H9 (cell line): ENCODE measurements at regions not wholly inside any gene's neighbourhood (a gene's known extent, or its start where the extent isn't known, plus 50 kb on each side); places are given as distances from the start of the nearest gene placed in this dataset.

Experiments
- DNase-seq: peaks from one replicate; pipeline ENCODE4 v3.0.0-alpha.2; 2017
- H2AFZ ChIP-seq: one replicate; pipeline ENCODE4 v1.6.1; 2013; ENCODE audit warnings: mild to moderate bottlenecking, low read length, control low read depth, moderate library complexity
- H2AK5ac ChIP-seq: 2 replicates; pipeline ENCODE4 v1.6.1; 2013; ENCODE audit warnings: low read length, control low read depth, mixed read lengths; ENCODE audit not compliant: insufficient read length
- H2BK120ac ChIP-seq: one replicate; pipeline ENCODE4 v1.6.1; 2013; ENCODE audit warnings: low read depth, mild to moderate bottlenecking, low read length, control low read depth, inconsistent platforms; ENCODE audit not compliant: poor library complexity, severe bottlenecking
- H2BK12ac ChIP-seq: 2 replicates; pipeline ENCODE4 v1.6.1; 2013; ENCODE audit warnings: low read length, control low read depth, mixed read lengths, low read depth; ENCODE audit not compliant: insufficient read length
- H2BK15ac ChIP-seq: 2 replicates; pipeline ENCODE4 v1.6.1; 2013; ENCODE audit warnings: low read depth, low read length, control low read depth
- H2BK20ac ChIP-seq: one replicate; pipeline ENCODE4 v1.6.1; 2013; ENCODE audit warnings: low read depth, mild to moderate bottlenecking, low read length, control low read depth, inconsistent platforms; ENCODE audit not compliant: poor library complexity, severe bottlenecking
- H2BK5ac ChIP-seq: 2 replicates; pipeline ENCODE4 v1.6.1; 2013; ENCODE audit warnings: low read length, control low read depth, mixed read lengths; ENCODE audit not compliant: insufficient read length
- H3K14ac ChIP-seq: 2 replicates; pipeline ENCODE4 v1.6.1; 2013; ENCODE audit warnings: low read length, control low read depth; ENCODE audit not compliant: insufficient read depth
- H3K18ac ChIP-seq: 2 replicates; pipeline ENCODE4 v1.6.1; 2013; ENCODE audit warnings: low read depth, mild to moderate bottlenecking, mixed read lengths, low read length, control low read depth; ENCODE audit not compliant: insufficient read length
- H3K23ac ChIP-seq: 2 replicates; pipeline ENCODE4 v1.6.1; 2013; ENCODE audit warnings: low read length, control low read depth, mixed read lengths, low read depth; ENCODE audit not compliant: insufficient read length
- H3K23me2 ChIP-seq: 2 replicates; pipeline ENCODE4 v1.6.1; 2013; ENCODE audit warnings: low read depth, mild to moderate bottlenecking, mixed read lengths, low read length, control low read depth; ENCODE audit not compliant: insufficient read length, poor library complexity, severe bottlenecking
- H3K27ac ChIP-seq: 2 replicates; pipeline ENCODE4 v1.5.1; 2013; ENCODE audit warnings: low read length, control low read depth, mixed read lengths, low read depth; ENCODE audit not compliant: insufficient read length
- H3K27me3 ChIP-seq: 2 replicates; pipeline ENCODE4 v1.6.1; 2013; ENCODE audit warnings: low read length, control low read depth, inconsistent platforms; ENCODE audit not compliant: insufficient read depth
- H3K4ac ChIP-seq: 2 replicates; pipeline ENCODE4 v1.6.1; 2013; ENCODE audit warnings: low read depth, mild to moderate bottlenecking, control low read depth, inconsistent platforms, low read length, moderate library complexity
- H3K4me1 ChIP-seq: 2 replicates; pipeline ENCODE4 v1.6.1; 2013; ENCODE audit warnings: low read length, control low read depth, inconsistent platforms; ENCODE audit not compliant: insufficient read depth
- H3K4me2 ChIP-seq: 2 replicates; pipeline ENCODE4 v1.6.1; 2013; ENCODE audit warnings: low read length, control low read depth, mixed read lengths; ENCODE audit not compliant: insufficient read length, insufficient read depth
- H3K56ac ChIP-seq: 2 replicates; pipeline ENCODE4 v1.6.1; 2013; ENCODE audit warnings: low read depth, mild to moderate bottlenecking, mixed read lengths, low read length, control low read depth; ENCODE audit not compliant: insufficient read length
- H3K79me1 ChIP-seq: 2 replicates; pipeline ENCODE4 v1.6.1; 2013; ENCODE audit warnings: low read depth, mild to moderate bottlenecking, moderate library complexity, low read length, control low read depth, inconsistent platforms; ENCODE audit not compliant: insufficient read depth, poor library complexity, severe bottlenecking
- H3K79me2 ChIP-seq: 2 replicates; pipeline ENCODE4 v1.6.1; 2013; ENCODE audit warnings: low read length, control low read depth, inconsistent platforms; ENCODE audit not compliant: insufficient read depth
- H3K9ac ChIP-seq: 2 replicates; pipeline ENCODE4 v1.6.1; 2013; ENCODE audit warnings: low read length, control low read depth, mixed read lengths; ENCODE audit not compliant: insufficient read length; ENCODE audit errors: extremely low read depth
- H3K9me3 ChIP-seq: one replicate; pipeline ENCODE4 v1.6.1; 2013; ENCODE audit warnings: low read depth, low read length, inconsistent platforms; ENCODE audit not compliant: control insufficient read depth
- H3T11ph ChIP-seq: one replicate; pipeline ENCODE4 v1.6.1; 2013; ENCODE audit warnings: mild to moderate bottlenecking, low read length, control low read depth, inconsistent platforms
- H4K20me1 ChIP-seq: one replicate; pipeline ENCODE4 v1.6.1; 2013; ENCODE audit not compliant: control insufficient read depth, insufficient read length, insufficient read depth
- H4K5ac ChIP-seq: 2 replicates; pipeline ENCODE4 v1.6.1; 2013; ENCODE audit warnings: low read depth, mild to moderate bottlenecking, mixed read lengths, low read length, control low read depth; ENCODE audit not compliant: insufficient read length
- H4K8ac ChIP-seq: replicated peaks from 2 replicates; pipeline ENCODE4 v1.6.1; 2013; ENCODE audit warnings: low read length, control low read depth, mixed read lengths, low read depth; ENCODE audit not compliant: insufficient read length
- H4K91ac ChIP-seq: 2 replicates; pipeline ENCODE4 v1.6.1; 2013; ENCODE audit warnings: low read depth, mild to moderate bottlenecking, moderate library complexity, mixed read lengths, low read length, control low read depth; ENCODE audit not compliant: insufficient read length
- H3K27ac Mint-ChIP-seq, 3 experiments: 2 replicates in 2 of 3; 3 replicates in 1 of 3; pipeline ENCODE4 v1.8.0; 2020 to 2021; ENCODE audit warnings: mixed read lengths in 3 of 3, mild to moderate bottlenecking in 1 of 3, moderate library complexity in 1 of 3
- H3K27me3 Mint-ChIP-seq: 2 replicates; pipeline ENCODE4 v1.8.0; 2021; ENCODE audit warnings: low read depth, mild to moderate bottlenecking, moderate library complexity, mixed read lengths
- H3K36me3 Mint-ChIP-seq, 3 experiments: 2 replicates in 2 of 3; 3 replicates in 1 of 3; pipeline ENCODE4 v1.8.0; 2020 to 2021; ENCODE audit warnings: low read depth in 3 of 3, mixed read lengths in 3 of 3; ENCODE audit not compliant: insufficient read depth in 1 of 3
- H3K4me1 Mint-ChIP-seq, 2 experiments: 2 replicates each; pipeline ENCODE4 v1.8.0; 2020; ENCODE audit warnings: mixed read lengths in 2 of 2
- H3K4me3 Mint-ChIP-seq, 2 experiments: 2 replicates in 1 of 2; 3 replicates in 1 of 2; pipeline ENCODE4 v1.8.0; 2020 to 2021; ENCODE audit warnings: mild to moderate bottlenecking in 2 of 2, mixed read lengths in 2 of 2, moderate library complexity in 1 of 2
- H3K9me3 Mint-ChIP-seq, 2 experiments: 2 replicates in 1 of 2; 3 replicates in 1 of 2; pipeline ENCODE4 v1.8.0; 2020; ENCODE audit warnings: mild to moderate bottlenecking in 2 of 2, mixed read lengths in 2 of 2, moderate library complexity in 1 of 2
- CTCF ChIP-seq: fragments of 200-600 bp; sonication (generic); conservative IDR thresholded peaks from 3 replicates; pipeline ENCODE4 v1.8.0; 2021; ENCODE audit warnings: antibody characterized with exemption, mild to moderate bottlenecking
- WGBS: extraction: QIAGEN DNeasy Blood & Tissue Kit; methylation state at CpG from one replicate; pipeline ENCODE4 v1.1.7; 2013; ENCODE audit warnings: missing lambda C conversion rate, low lambda C conversion rate, mixed read lengths; ENCODE audit not compliant: insufficient read length; ENCODE audit errors: extremely low coverage; 5-methylcytosine and 5-hydroxymethylcytosine counted together

- peaks cover 12% of the 10 kb centered on the region for H3K27me3 Mint-ChIP-seq
- Histone ChIP-seq H3K79me2 (no peaks in the 10 kb centered on the region), H3T11ph (no peak overlapping the region), H4K5ac (no peak overlapping the region), H3K79me1 (no peaks in the 10 kb centered on the region), H3K23me2 (no peaks in the 10 kb centered on the region), H3K27ac (no peak overlapping the region), H2AFZ (no peak overlapping the region), H2AK5ac (no peak overlapping the region), H3K23ac (no peak overlapping the region), H3K4ac (no peak overlapping the region), H3K4me1 (peaks cover 3% of the 10 kb centered on the region; the same call in 1 of the 2 replicates), H2BK5ac (no peak overlapping the region), H3K27me3 (no peaks in the 10 kb centered on the region), H3K4me2 (no peak overlapping the region), H2BK20ac (no peak overlapping the region), H4K8ac (no peak overlapping the region), H2BK15ac (no peak overlapping the region), H4K91ac (no peak overlapping the region), H2BK120ac (no peak overlapping the region), H3K14ac (no peak overlapping the region), H3K9ac (no peak overlapping the region), H4K20me1 (no peaks in the 10 kb centered on the region), H2BK12ac (no peak overlapping the region), H3K18ac (no peak overlapping the region), H3K56ac (no peak overlapping the region), H3K9me3 (no peaks in the 10 kb centered on the region)
- peaks cover 18 to 29% of the 10 kb centered on the region in 2 experiments for H3K4me1 Mint-ChIP-seq
- H3K36me3 Mint-ChIP-seq, result no peaks in the 10 kb centered on the region
- no peak for DNase-seq
- no peak overlapping the region for H3K4me3 Mint-ChIP-seq
- H3K9me3 Mint-ChIP-seq, result no peaks in the 10 kb centered on the region
- no CpG with 5 or more reads among the region's 5 CpGs for WGBS
- no peak for TF ChIP-seq CTCF
- peak overlapping the region in 2 of 3 experiments; percentile 14 to 33; a peak in 1 of 7 replicates for H3K27ac Mint-ChIP-seq
These were observed 178.6 kb upstream of the LINGO1 start for GRCh38 chr15:77811270-77811669.
